ENCODE measurements at regions not wholly inside any gene's neighbourhood (a gene's known extent, or its start where the extent isn't known, plus 50 kb on each side); places are given as distances from the start of the nearest gene placed in this dataset.
"Not testable (repeated sequence)": the region's sequence is repeated elsewhere in the genome, so short reads cannot be mapped to it uniquely, and the experiment has no call there.

DNA sequence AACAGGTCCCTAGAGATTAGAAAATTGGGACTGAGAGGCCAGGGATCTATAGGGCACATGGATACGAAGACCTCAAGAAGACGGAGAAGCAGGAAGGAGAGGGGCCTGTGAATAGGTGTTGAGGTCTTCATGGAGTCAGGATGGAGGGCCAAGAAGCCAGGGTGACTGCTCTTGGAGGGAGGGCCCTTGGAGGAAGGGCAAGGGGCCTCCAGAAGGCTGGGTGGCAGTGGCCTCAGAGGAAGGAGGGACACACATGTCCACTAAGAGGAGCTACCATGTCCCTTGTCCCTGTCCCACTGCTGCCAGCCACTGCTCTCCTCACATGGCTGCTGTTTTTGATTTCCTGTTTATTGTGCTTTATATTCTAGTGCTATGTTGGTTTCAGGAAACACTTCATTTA is 589.5 kb upstream of the B3GAT1 start:
- Mint-ChIP-seq H3K27ac (no peak overlapping the region), H3K4me1 (no peaks in the 10 kb centered on the region)

DNA sequence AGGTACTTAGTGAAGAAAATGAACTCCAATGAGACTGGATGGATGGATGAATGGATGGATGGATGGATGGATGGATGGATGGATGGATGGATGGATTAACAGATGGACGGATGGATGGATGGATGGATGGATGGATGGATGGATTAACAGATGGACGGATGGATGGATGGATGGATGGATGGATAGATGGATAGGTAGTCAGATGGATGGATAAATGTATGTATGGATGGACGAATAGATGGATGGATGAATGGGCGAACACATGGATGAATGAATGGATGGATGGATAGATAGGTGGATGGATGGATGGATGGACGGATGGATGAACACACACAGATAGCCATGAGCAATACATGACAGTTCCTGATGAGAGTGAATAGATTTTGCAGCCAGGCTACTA is 589.0 kb upstream of the B3GAT1 start:
- ATAC-seq (ENCODE audit: low read depth); POLR2A ChIA-PET; H3K27ac Mint-ChIP-seq; CTCF ChIA-PET; H3K4me3 Mint-ChIP-seq; H3K27me3 Mint-ChIP-seq; intact Hi-C loops (cut with micrococcal nuclease); H3K36me3 Mint-ChIP-seq (ENCODE audit: low read depth); H3K4me1 Mint-ChIP-seq; DNase-seq; H3K9me3 Mint-ChIP-seq: not testable (repeated sequence)

More for the DNA sequence above, 589.5 kb upstream of the B3GAT1 start:
- TF ChIP-seq, protein P1, sequence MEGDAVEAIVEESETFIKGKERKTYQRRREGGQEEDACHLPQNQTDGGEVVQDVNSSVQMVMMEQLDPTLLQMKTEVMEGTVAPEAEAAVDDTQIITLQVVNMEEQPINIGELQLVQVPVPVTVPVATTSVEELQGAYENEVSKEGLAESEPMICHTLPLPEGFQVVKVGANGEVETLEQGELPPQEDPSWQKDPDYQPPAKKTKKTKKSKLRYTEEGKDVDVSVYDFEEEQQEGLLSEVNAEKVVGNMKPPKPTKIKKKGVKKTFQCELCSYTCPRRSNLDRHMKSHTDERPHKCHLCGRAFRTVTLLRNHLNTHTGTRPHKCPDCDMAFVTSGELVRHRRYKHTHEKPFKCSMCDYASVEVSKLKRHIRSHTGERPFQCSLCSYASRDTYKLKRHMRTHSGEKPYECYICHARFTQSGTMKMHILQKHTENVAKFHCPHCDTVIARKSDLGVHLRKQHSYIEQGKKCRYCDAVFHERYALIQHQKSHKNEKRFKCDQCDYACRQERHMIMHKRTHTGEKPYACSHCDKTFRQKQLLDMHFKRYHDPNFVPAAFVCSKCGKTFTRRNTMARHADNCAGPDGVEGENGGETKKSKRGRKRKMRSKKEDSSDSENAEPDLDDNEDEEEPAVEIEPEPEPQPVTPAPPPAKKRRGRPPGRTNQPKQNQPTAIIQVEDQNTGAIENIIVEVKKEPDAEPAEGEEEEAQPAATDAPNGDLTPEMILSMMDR (IDR thresholded peaks at IDR 0.05): no peak
- CTCF ChIA-PET: no interaction called here
- POLR2A ChIA-PET: no interaction called here
- ATAC-seq (ENCODE audit: low read depth): no peak
- no peak overlapping the region for H3K4me3 Mint-ChIP-seq
- intact Hi-C loops (cut with micrococcal nuclease): no loop called here
- H3K9me3 Mint-ChIP-seq: no peaks in the 10 kb centered on the region
- DNase-seq: no peak
- no peaks in the 10 kb centered on the region for H3K36me3 Mint-ChIP-seq (ENCODE audit: low read depth)
- no peaks in the 10 kb centered on the region for H3K27me3 Mint-ChIP-seq

DNA sequence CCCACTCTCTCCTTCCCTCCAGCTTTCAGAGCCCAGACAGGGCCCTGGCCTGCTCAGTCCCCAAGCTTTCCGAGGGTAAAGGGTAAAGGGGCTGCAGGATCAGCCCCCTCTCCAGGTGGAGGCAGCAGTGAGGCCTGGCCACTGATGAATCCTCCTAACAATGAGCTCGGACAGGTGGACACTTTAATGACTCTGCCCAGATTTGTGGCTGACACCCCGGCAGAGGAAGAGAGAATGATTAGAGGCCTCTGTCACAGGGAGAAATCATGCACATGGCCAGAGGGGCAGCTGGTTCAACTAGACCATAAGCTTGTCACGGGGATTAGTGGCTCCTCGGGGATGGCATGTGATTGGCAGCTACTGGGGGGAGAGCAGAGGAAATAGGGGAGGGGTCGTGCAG is 587.5 kb upstream of the B3GAT1 start:
- H3K27me3 Mint-ChIP-seq: no peaks in the 10 kb centered on the region
- no peak overlapping the region for H3K27ac Mint-ChIP-seq
- no peaks in the 10 kb centered on the region for H3K36me3 Mint-ChIP-seq (ENCODE audit: low read depth)
- TF ChIP-seq, protein P1 (IDR thresholded peaks at IDR 0.05): no peak
- H3K4me1 Mint-ChIP-seq: no peaks in the 10 kb centered on the region
- no peak overlapping the region for H3K4me3 Mint-ChIP-seq
- H3K9me3 Mint-ChIP-seq: no peaks in the 10 kb centered on the region
- ATAC-seq (ENCODE audit: low read depth) (no peak), DNase-seq (no peak)
- intact Hi-C loops (cut with micrococcal nuclease): no loop called here
- ChIA-PET POLR2A (no interaction called here), CTCF (no interaction called here)

DNA sequence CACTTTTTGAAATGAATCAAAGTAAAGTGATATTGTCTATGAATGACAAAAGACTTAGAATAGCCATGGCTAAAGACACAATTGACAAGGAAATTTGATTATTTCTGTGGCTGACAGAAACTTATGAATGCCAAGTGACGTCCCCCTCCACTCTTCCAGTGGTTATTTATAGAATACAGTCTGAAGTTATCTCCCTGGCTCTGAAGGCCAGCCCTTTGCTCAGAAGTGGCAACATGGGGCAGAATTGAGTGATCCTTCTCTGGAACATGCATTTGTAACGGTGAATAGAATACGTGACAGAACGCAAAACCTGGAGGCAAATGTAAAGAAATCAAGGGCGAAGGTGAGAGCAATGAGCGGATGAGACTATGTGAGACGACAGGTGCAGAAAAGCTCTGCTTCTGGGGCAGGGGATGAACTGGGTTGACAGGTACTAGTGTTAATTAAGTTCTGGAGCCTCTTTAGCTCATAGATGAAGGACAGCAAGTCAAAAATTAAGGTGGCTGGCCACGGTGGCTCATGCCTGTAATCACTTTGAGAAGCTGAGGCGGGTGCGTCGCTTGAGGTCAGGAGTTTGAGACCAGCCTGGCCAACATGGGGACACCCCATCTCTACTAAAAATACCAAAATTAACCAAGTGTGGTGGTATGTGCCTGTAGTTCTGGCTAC is 585.7 kb upstream of the B3GAT1 start:
- peaks cover 2% of the 10 kb centered on the region for H3K27me3 Mint-ChIP-seq
- no peak overlapping the region for H3K27ac Mint-ChIP-seq
- no peak overlapping the region for H3K4me3 Mint-ChIP-seq
- ChIA-PET CTCF (no interaction called here), POLR2A (no interaction called here)
- TF ChIP-seq, protein P1 (IDR thresholded peaks at IDR 0.05): no peak
- no peaks in the 10 kb centered on the region for H3K9me3 Mint-ChIP-seq
- H3K36me3 Mint-ChIP-seq (ENCODE audit: low read depth): no peaks in the 10 kb centered on the region
- ATAC-seq (ENCODE audit: low read depth) (no peak), DNase-seq (no peak)
- H3K4me1 Mint-ChIP-seq: no peaks in the 10 kb centered on the region
- intact Hi-C loops (cut with micrococcal nuclease): no loop called here

DNA sequence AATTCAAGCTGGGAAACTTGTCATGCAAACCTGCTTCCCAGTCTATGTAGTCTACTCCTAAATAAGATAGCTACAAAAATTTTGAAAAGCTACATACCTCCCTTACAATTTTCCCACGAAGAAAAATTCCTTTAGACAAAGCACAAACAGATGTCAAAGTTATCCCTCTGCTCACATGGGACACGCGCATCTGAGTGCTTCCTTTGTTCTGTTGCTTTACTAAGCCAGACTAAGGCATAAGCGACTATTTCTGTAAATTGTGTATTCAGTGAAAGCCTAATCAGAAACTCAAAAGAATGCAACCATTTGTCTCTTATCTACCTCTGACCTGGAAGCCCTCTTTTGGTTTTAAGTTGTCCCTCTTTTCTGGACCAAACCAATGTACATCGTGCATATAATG is 583.7 kb upstream of the B3GAT1 start:
- no peaks in the 10 kb centered on the region for H3K36me3 Mint-ChIP-seq (ENCODE audit: low read depth)
- H3K4me1 Mint-ChIP-seq: no peaks in the 10 kb centered on the region
- CTCF ChIA-PET: no interaction called here
- ATAC-seq (ENCODE audit: low read depth) (no peak), DNase-seq (no peak)
- peaks cover 2% of the 10 kb centered on the region for H3K27me3 Mint-ChIP-seq
- H3K9me3 Mint-ChIP-seq: no peaks in the 10 kb centered on the region
- H3K27ac Mint-ChIP-seq: no peak overlapping the region
- POLR2A ChIA-PET: no interaction called here
- intact Hi-C loops (cut with micrococcal nuclease): no loop called here
- no peak overlapping the region for H3K4me3 Mint-ChIP-seq
- TF ChIP-seq, protein P1 (IDR thresholded peaks at IDR 0.05): no peak

DNA sequence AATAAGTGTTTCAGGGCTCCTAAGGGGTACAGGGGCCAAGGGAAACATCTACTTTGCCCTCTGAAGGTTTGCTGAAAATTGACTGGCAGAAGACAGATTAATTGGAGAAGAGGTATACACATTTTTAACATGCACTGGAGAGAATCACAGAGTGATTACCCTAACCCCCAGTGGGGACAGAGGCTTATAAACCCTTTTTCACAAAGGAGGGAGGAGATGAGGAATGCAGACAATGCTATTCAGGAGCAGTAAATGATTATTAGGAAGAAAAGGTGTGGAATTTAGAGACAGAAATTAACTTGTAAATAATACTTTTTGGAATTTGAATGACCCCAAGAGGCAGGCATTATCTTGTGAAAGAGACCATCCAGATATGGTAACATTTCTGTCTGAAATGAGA is 582.4 kb upstream of the B3GAT1 start:
- Mint-ChIP-seq H3K4me1 (no peaks in the 10 kb centered on the region), H3K4me3 (no peak overlapping the region), H3K27me3 (peaks cover 2% of the 10 kb centered on the region), H3K9me3 (no peaks in the 10 kb centered on the region), H3K27ac (no peak overlapping the region), H3K36me3 (ENCODE audit: low read depth) (no peaks in the 10 kb centered on the region)
- ChIA-PET POLR2A (no interaction called here), CTCF (no interaction called here)
- ATAC-seq (ENCODE audit: low read depth) (no peak), DNase-seq (no peak)
- intact Hi-C loops (cut with micrococcal nuclease): no loop called here
- TF ChIP-seq, protein P1 (IDR thresholded peaks at IDR 0.05): no peak
